HepG2 (cell line): ENCODE measurements at regions not wholly inside any gene's neighbourhood (a gene's known extent, or its start where the extent isn't known, plus 50 kb on each side); places are given as distances from the start of the nearest gene placed in this dataset.

Source experiments
- ATAC-seq: fragments of 200-7000 bp; cut with Tn5 transposase; 3 replicates; pipeline ENCODE4 v1.9.1; 2020; ENCODE audit warnings: mild to moderate bottlenecking, moderate library complexity
- BruUV-seq: library from RNA; stranded (reverse); fragments of 400-500 nt; replicated peaks from 2 replicates; lab custom pipeline; 2021; lab: Mats Ljungman, UMichigan
- CTCF ChIA-PET: fragments of 300-600 bp; formaldehyde crosslinking; extraction: SDS; loops from one replicate; lab custom pipeline; 2021; ENCODE audit warnings: low total read pairs, inconsistent platforms, low intra/inter-chr PET ratio; lab: Yijun Ruan, JAX
- POLR2A ChIA-PET: fragments of 350-600 bp; sonication (Branson Sonifier 250); formaldehyde crosslinking; loops from one replicate; lab custom pipeline; 2020; ENCODE audit warnings: antibody characterized with exemption, inconsistent platforms; lab: Yijun Ruan, JAX
- DNase-seq: peaks from one replicate; pipeline ENCODE4 v3.0.0-alpha.2; 2015; ENCODE audit warnings: low spot score
- FAIRE-seq: peaks from 3 replicates; lab custom pipeline; 2011; peaks lifted over from hg19 to GRCh38; lab: Jason Lieb, UNC
- H2AFZ ChIP-seq: one replicate; pipeline ENCODE4 v1.6.1; 2011; ENCODE audit warnings: low read length, inconsistent platforms
- H3K27ac ChIP-seq: fragments of 300-600 bp; 3 replicates; pipeline ENCODE4 v1.8.0; 2011; ENCODE audit warnings: mixed run types, mild to moderate bottlenecking, mixed read lengths, low read length, inconsistent platforms; ENCODE audit not compliant: insufficient read depth; ENCODE audit errors: extremely low read length
- H3K27me3 ChIP-seq, 2 experiments: fragments of 200-600 bp in 1 of 2; 2 replicates in 1 of 2; 3 replicates in 1 of 2; pipeline versions ENCODE4 v1.6.0 to v1.8.0; 2011; ENCODE audit warnings: low read length in 2 of 2, mild to moderate bottlenecking in 2 of 2, moderate library complexity in 2 of 2, inconsistent platforms in 1 of 2; ENCODE audit not compliant: insufficient read depth in 2 of 2, control insufficient read depth in 1 of 2
- H3K36me3 ChIP-seq, 2 experiments: fragments of 200-600 bp in 1 of 2; replicated peaks in 1 of 2; 2 replicates in 1 of 2; 3 replicates in 1 of 2; pipeline versions ENCODE4 v1.5.1 to v1.8.0; 2011; ENCODE audit warnings: low read length in 2 of 2, inconsistent platforms in 1 of 2; ENCODE audit not compliant: insufficient read depth in 2 of 2, control insufficient read depth in 1 of 2
- H3K4me1 ChIP-seq: 2 replicates; pipeline ENCODE4 v1.5.1; 2012; ENCODE audit warnings: low read length, inconsistent platforms; ENCODE audit not compliant: insufficient read depth
- H3K4me2 ChIP-seq: 2 replicates; pipeline ENCODE4 v1.6.0; 2011; ENCODE audit warnings: low read depth, low read length, inconsistent platforms
- H3K4me3 ChIP-seq, 3 experiments: fragments of 200-600 bp in 1 of 3; sonication (generic), shearing (Covaris generic) in 1 of 3; replicated peaks in 1 of 3; 2 replicates each; pipeline ENCODE4 v1.5.1; 2011 to 2016; ENCODE audit warnings: low read length in 3 of 3, inconsistent platforms in 2 of 3, low read depth in 2 of 3, mild to moderate bottlenecking in 2 of 3, control low read depth in 1 of 3, mixed read lengths in 1 of 3; ENCODE audit not compliant: insufficient read depth in 1 of 3
- H3K79me2 ChIP-seq: one replicate; pipeline ENCODE4 v1.6.1; 2011; ENCODE audit warnings: low read length, inconsistent platforms; ENCODE audit not compliant: insufficient read depth
- H3K9ac ChIP-seq: 2 replicates; pipeline ENCODE4 v1.6.0; 2011; ENCODE audit warnings: mild to moderate bottlenecking, low read depth, low read length, inconsistent platforms; ENCODE audit not compliant: insufficient read depth
- H3K9me3 ChIP-seq: 2 replicates; pipeline ENCODE4 v1.5.1; 2012; ENCODE audit warnings: mild to moderate bottlenecking, low read length
- H4K20me1 ChIP-seq: 2 replicates; pipeline ENCODE4 v1.6.0; 2011; ENCODE audit warnings: inconsistent platforms, mild to moderate bottlenecking, low read length, moderate library complexity; ENCODE audit not compliant: insufficient read depth
- ATF4 ChIP-seq, 2 experiments: fragments of 450-650 bp in 1 of 2; sonication (generic) in 1 of 2; formaldehyde crosslinking; IDR thresholded peaks; 2 replicates each; pipeline versions ENCODE4 v1.5.0 to v1.8.0; 2020 to 2022; ENCODE audit warnings: mild to moderate bottlenecking in 1 of 2, missing genetic modification reagents in 1 of 2
- HMGXB3 ChIP-seq: sonication (generic); formaldehyde crosslinking; IDR thresholded peaks from 2 replicates; pipeline ENCODE4 v1.4.0; 2020; ENCODE audit warnings: missing genetic modification reagents, borderline replicate concordance
- JARID2 ChIP-seq: sonication (generic); formaldehyde crosslinking; IDR thresholded peaks from 2 replicates; pipeline ENCODE4 v1.8.1; 2023; ENCODE audit warnings: missing genetic modification reagents, inconsistent platforms; ENCODE audit not compliant: insufficient replicate concordance
- KLF12 ChIP-seq: sonication (generic); formaldehyde crosslinking; IDR thresholded peaks from 2 replicates; pipeline ENCODE4 v1.4.0; 2020; ENCODE audit warnings: missing genetic modification reagents, borderline replicate concordance
- MXD4 ChIP-seq: IDR thresholded peaks from 2 replicates; pipeline ENCODE4 v1.6.1; 2016; ENCODE audit warnings: mild to moderate bottlenecking, missing biosample characterization, missing genetic modification reagents
- PHF5A ChIP-seq: IDR thresholded peaks from one replicate; pipeline ENCODE4 v1.6.1; 2018; ENCODE audit warnings: low read depth, missing genetic modification reagents; ENCODE audit not compliant: unreplicated experiment
- PITX1 ChIP-seq: sonication (generic); formaldehyde crosslinking; IDR thresholded peaks from 2 replicates; pipeline ENCODE4 v1.5.1; 2020; ENCODE audit warnings: mild to moderate bottlenecking, missing genetic modification reagents
- SP5 ChIP-seq: IDR thresholded peaks from 2 replicates; pipeline ENCODE4 v1.6.1; 2016; ENCODE audit warnings: low read depth, borderline replicate concordance
- ZBTB3 ChIP-seq: sonication (generic); formaldehyde crosslinking; IDR thresholded peaks from 2 replicates; pipeline ENCODE4 v1.4.0; 2020; ENCODE audit warnings: low read depth, mild to moderate bottlenecking, moderate library complexity, missing genetic modification reagents, borderline replicate concordance
- ZBTB37 ChIP-seq: sonication (generic); formaldehyde crosslinking; IDR thresholded peaks from 2 replicates; pipeline ENCODE4 v1.4.0; 2020; ENCODE audit warnings: mild to moderate bottlenecking, missing genetic modification reagents
- ZNF180 ChIP-seq: sonication (generic); formaldehyde crosslinking; IDR thresholded peaks from 2 replicates; pipeline ENCODE4 v1.4.0; 2020; ENCODE audit warnings: low read depth, missing genetic modification reagents, borderline replicate concordance
- ZNF512B ChIP-seq: sonication (generic); formaldehyde crosslinking; IDR thresholded peaks from 2 replicates; pipeline ENCODE4 v1.5.1; 2020; ENCODE audit warnings: missing genetic modification reagents, mild to moderate bottlenecking, borderline replicate concordance
- ZNF891 ChIP-seq: sonication (generic); formaldehyde crosslinking; IDR thresholded peaks from 2 replicates; pipeline ENCODE4 v1.5.0; 2020; ENCODE audit warnings: mild to moderate bottlenecking, missing genetic modification reagents
- WGBS: methylation state at CpG from one replicate; pipeline ENCODE4 v1.1.6; 2017; ENCODE audit warnings: low lambda C conversion rate; 5-methylcytosine and 5-hydroxymethylcytosine counted together
- in situ Hi-C: cut with HindIII; loops from 2 replicates; pipeline ENCODE4 v1.10.0; 2017; ENCODE audit warnings: low pct_unique_long_range_greater_than_20kb; ENCODE audit not compliant: extremely low pct_ligation_motif_present
- intact Hi-C: fragments of 100-400 bp; cut with micrococcal nuclease; formaldehyde crosslinking; loops from one replicate; pipeline ENCODE4 v1.10.0; 2022; ENCODE audit not compliant: unreplicated experiment

GRCh38 chr3:16770021-16770420 is 114.7 kb upstream of the PLCL2 start:
- no TSS peak for BruUV-seq
- no peak for FAIRE-seq
- ChIA-PET POLR2A (no interaction called here), CTCF (no interaction called here)
- ATAC-seq, result no peak
- 5% methylated on average over 5 of the region's 5 CpGs for WGBS
- TF ChIP-seq ZBTB37 (CRISPR knock-in tag) (no peak), ZBTB3 (CRISPR knock-in tag) (no peak), KLF12 (CRISPR knock-in tag) (no peak), JARID2 (no peak), ZNF512B (CRISPR knock-in tag) (no peak), ZNF891 (CRISPR knock-in tag) (no peak), ATF4 (CRISPR knock-in tag; IDR thresholded peaks at IDR 0.05) (no peak), ZNF180 (no peak), MXD4 (CRISPR knock-in tag) (no peak), HMGXB3 (no peak), PHF5A (CRISPR knock-in tag) (no peak), SP5 (CRISPR knock-in tag) (no peak), PITX1 (CRISPR knock-in tag) (no peak)
- Histone ChIP-seq H3K27me3 (peaks cover 1 to 8% of the 10 kb centered on the region in 2 experiments; a peak in 2 of 5 replicates), H3K4me1 (no peaks in the 10 kb centered on the region), H3K4me2 (no peak overlapping the region), H3K79me2 (no peaks in the 10 kb centered on the region), H4K20me1 (no peaks in the 10 kb centered on the region), H3K4me3 (no peak overlapping the region), H3K36me3 (no peaks in the 10 kb centered on the region), H2AFZ (no peak overlapping the region), H3K27ac (no peak overlapping the region), H3K9ac (no peak overlapping the region), H3K9me3 (no peaks in the 10 kb centered on the region)
- no peak for DNase-seq
- in situ Hi-C loops, result no loop called here
- intact Hi-C loops, result no loop called here
